H1 (cell line): ENCODE measurements at regions not wholly inside any gene's neighbourhood (a gene's known extent, or its start where the extent isn't known, plus 50 kb on each side); places are given as distances from the start of the nearest gene placed in this dataset.

Experiments used
- CTCF ChIA-PET: fragments of 300-600 bp; sonication (Branson Sonifier 250); formaldehyde crosslinking; loops from one replicate; lab custom pipeline; 2021; ENCODE audit not compliant: partially characterized antibody; lab: Charles Lee
- POLR2A ChIA-PET: fragments of 300-600 bp; sonication (Branson Sonifier 250); formaldehyde crosslinking; loops from one replicate; lab custom pipeline; 2021; ENCODE audit warnings: inconsistent platforms; ENCODE audit not compliant: partially characterized antibody; lab: Charles Lee
- DNase-seq, 2 experiments: peaks; one replicate each; pipeline versions ENCODE4 v3.0.0 to v3.0.0-alpha.2; 2010 to 2022; ENCODE audit warnings: low spot score in 2 of 2, low read depth in 1 of 2, mixed read lengths in 1 of 2
- FAIRE-seq: peaks from 2 replicates; lab custom pipeline; 2011; peaks lifted over from hg19 to GRCh38; lab: Jason Lieb, UNC
- H2AFZ ChIP-seq: 2 replicates; pipeline ENCODE4 v1.8.1; 2012; ENCODE audit warnings: low read length, inconsistent platforms
- H2AK5ac ChIP-seq: 2 replicates; pipeline ENCODE4 v1.6.1; 2013; ENCODE audit warnings: low read depth, low read length
- H2BK120ac ChIP-seq: replicated peaks from 2 replicates; pipeline ENCODE3; 2013; ENCODE audit warnings: low read depth, low read length, inconsistent platforms
- H2BK12ac ChIP-seq: 2 replicates; pipeline ENCODE4 v1.6.1; 2013; ENCODE audit warnings: low read depth, low read length
- H2BK15ac ChIP-seq: 2 replicates; pipeline ENCODE4 v1.6.1; 2013; ENCODE audit warnings: low read length
- H2BK20ac ChIP-seq: 2 replicates; pipeline ENCODE4 v1.6.1; 2013; ENCODE audit warnings: low read length
- H2BK5ac ChIP-seq: 2 replicates; pipeline ENCODE4 v1.6.1; 2013; ENCODE audit warnings: low read depth, low read length
- H3K14ac ChIP-seq: 2 replicates; pipeline ENCODE4 v1.6.1; 2013; ENCODE audit warnings: inconsistent platforms; ENCODE audit not compliant: insufficient read length
- H3K18ac ChIP-seq: 2 replicates; pipeline ENCODE4 v1.6.1; 2013; ENCODE audit warnings: low read length; ENCODE audit errors: extremely low read depth
- H3K23ac ChIP-seq: 2 replicates; pipeline ENCODE4 v1.6.1; 2013; ENCODE audit warnings: inconsistent platforms; ENCODE audit not compliant: insufficient read length
- H3K23me2 ChIP-seq: 2 replicates; pipeline ENCODE4 v1.6.1; 2013; ENCODE audit warnings: low read depth, low read length
- H3K27ac ChIP-seq: 2 replicates; pipeline ENCODE4 v1.6.1; 2011; ENCODE audit warnings: low read depth, low read length, inconsistent platforms
- H3K27me3 ChIP-seq, 4 experiments: replicated peaks in 1 of 4; 1 replicate in 1 of 4; 2 replicates in 3 of 4; pipeline versions ENCODE4 v1.6.1 to v1.8.1; 2011 to 2013; ENCODE audit warnings: low read length in 3 of 4, mild to moderate bottlenecking in 3 of 4, inconsistent platforms in 2 of 4, mixed read lengths in 2 of 4, moderate library complexity in 1 of 4; ENCODE audit not compliant: control insufficient read depth in 3 of 4, insufficient read depth in 3 of 4; ENCODE audit errors: extremely low read depth in 1 of 4
- H3K36me3 ChIP-seq, 4 experiments: 2 replicates each; pipeline versions ENCODE4 v1.6.1 to v1.8.1; 2011 to 2013; ENCODE audit warnings: mild to moderate bottlenecking in 4 of 4, low read length in 3 of 4, moderate library complexity in 2 of 4, control low read depth in 1 of 4, inconsistent platforms in 1 of 4; ENCODE audit not compliant: insufficient read depth in 4 of 4, control insufficient read depth in 2 of 4
- H3K4ac ChIP-seq: replicated peaks from 2 replicates; pipeline ENCODE3; 2013; ENCODE audit warnings: low read length, low read depth, mixed read lengths, inconsistent platforms; ENCODE audit not compliant: insufficient read length
- H3K4me1 ChIP-seq, 4 experiments: replicated peaks in 1 of 4; 1 replicate in 1 of 4; 2 replicates in 3 of 4; pipeline versions ENCODE4 v1.6.1 to v1.8.1; 2011 to 2013; ENCODE audit warnings: low read length in 3 of 4, inconsistent platforms in 2 of 4, mixed read lengths in 1 of 4; ENCODE audit not compliant: insufficient read depth in 4 of 4, control insufficient read depth in 3 of 4
- H3K4me2 ChIP-seq, 2 experiments: 2 replicates each; pipeline versions ENCODE4 v1.6.1 to v1.8.1; 2011 to 2013; ENCODE audit warnings: low read depth in 2 of 2, low read length in 2 of 2, control low read depth in 1 of 2, inconsistent platforms in 1 of 2, mild to moderate bottlenecking in 1 of 2; ENCODE audit not compliant: insufficient read depth in 1 of 2
- H3K4me3 ChIP-seq, 4 experiments: fragments of 200-600, 300-600 bp in 1 of 4; sonication (generic), shearing (Covaris generic), sonication (Bioruptor Twin) in 1 of 4; 2 replicates each; pipeline versions ENCODE4 v1.5.1 to v1.8.1; 2011 to 2016; ENCODE audit warnings: low read length in 4 of 4, low read depth in 3 of 4, control low read depth in 2 of 4, inconsistent platforms in 2 of 4, mild to moderate bottlenecking in 2 of 4, mixed read lengths in 1 of 4, moderate library complexity in 1 of 4; ENCODE audit not compliant: insufficient read depth in 2 of 4; ENCODE audit errors: extremely low read depth in 1 of 4
- H3K56ac ChIP-seq: replicated peaks from 2 replicates; pipeline ENCODE3; 2013; ENCODE audit warnings: low read depth, mild to moderate bottlenecking, mixed read lengths, low read length, inconsistent platforms; ENCODE audit not compliant: insufficient read length
- H3K79me1 ChIP-seq: 2 replicates; pipeline ENCODE4 v1.6.1; 2013; ENCODE audit warnings: low read depth, low read length, control low read depth
- H3K79me2 ChIP-seq, 2 experiments: 2 replicates each; pipeline versions ENCODE4 v1.6.1 to v1.8.1; 2012 to 2013; ENCODE audit warnings: low read length in 2 of 2, mild to moderate bottlenecking in 2 of 2, inconsistent platforms in 1 of 2; ENCODE audit not compliant: insufficient read depth in 2 of 2, control insufficient read depth in 1 of 2
- H3K9ac ChIP-seq, 4 experiments: replicated peaks in 1 of 4; 1 replicate in 1 of 4; 2 replicates in 3 of 4; pipeline versions ENCODE4 v1.6.1 to v1.8.1; 2011 to 2013; ENCODE audit warnings: low read depth in 3 of 4, low read length in 3 of 4, control low read depth in 2 of 4, mild to moderate bottlenecking in 2 of 4, moderate library complexity in 2 of 4, inconsistent platforms in 1 of 4; ENCODE audit errors: extremely low read depth in 1 of 4
- H3K9me3 ChIP-seq, 2 experiments: 2 replicates each; pipeline versions ENCODE4 v1.6.1 to v1.8.1; 2012 to 2013; ENCODE audit warnings: mild to moderate bottlenecking in 2 of 2, moderate library complexity in 2 of 2, control low read depth in 1 of 2, inconsistent platforms in 1 of 2, low read depth in 1 of 2, low read length in 1 of 2, mixed read lengths in 1 of 2; ENCODE audit not compliant: insufficient read depth in 2 of 2
- H4K20me1 ChIP-seq, 2 experiments: replicated peaks in 1 of 2; 2 replicates each; pipeline versions ENCODE3 to v1.8.1; 2011 to 2013; ENCODE audit warnings: inconsistent platforms in 2 of 2, low read length in 2 of 2, mild to moderate bottlenecking in 1 of 2; ENCODE audit not compliant: insufficient read depth in 2 of 2, control insufficient read depth in 1 of 2
- H4K5ac ChIP-seq: 2 replicates; pipeline ENCODE4 v1.6.1; 2013; ENCODE audit warnings: low read length, low read depth, mixed read lengths, inconsistent platforms; ENCODE audit not compliant: insufficient read length
- H4K8ac ChIP-seq: 2 replicates; pipeline ENCODE4 v1.8.0; 2013; ENCODE audit warnings: mild to moderate bottlenecking, moderate library complexity, low read length, inconsistent platforms; ENCODE audit not compliant: insufficient read depth; ENCODE audit errors: extremely low read depth
- H4K91ac ChIP-seq: replicated peaks from 2 replicates; pipeline ENCODE3; 2013; ENCODE audit warnings: low read length, mixed read lengths, inconsistent platforms; ENCODE audit not compliant: insufficient read length
- ASH2L ChIP-seq: fragments of 200-600, 300-600 bp; sonication (generic); IDR thresholded peaks from one replicate; pipeline ENCODE4 v1.7.1; 2017; ENCODE audit warnings: low read length
- BACH1 ChIP-seq: IDR thresholded peaks from 2 replicates; pipeline ENCODE4 v1.6.1; 2012; ENCODE audit warnings: low read length, improper control_type of control experiment
- BCL11A ChIP-seq, 2 experiments: IDR thresholded peaks; one replicate each; pipeline ENCODE4 v1.6.1; 2011; ENCODE audit warnings: low read depth in 2 of 2, low read length in 2 of 2, mild to moderate bottlenecking in 2 of 2
- BRCA1 ChIP-seq: IDR thresholded peaks from 2 replicates; pipeline ENCODE4 v1.6.1; 2012; ENCODE audit warnings: low read depth, low read length, improper control_type of control experiment
- MAFK ChIP-seq: IDR thresholded peaks from 2 replicates; pipeline ENCODE4 v1.6.1; 2012; ENCODE audit warnings: low read depth, mild to moderate bottlenecking, improper control_type of control experiment, low read length
- WGBS, 2 experiments: shearing (Covaris generic) in 1 of 2; methylation state at CpG; one replicate each; pipeline versions ENCODE4 v1.1.6 to v1.1.7; 2013 to 2015; ENCODE audit warnings: low lambda C conversion rate in 2 of 2, mixed read lengths in 2 of 2, inconsistent platforms in 1 of 2, low coverage in 1 of 2, missing lambda C conversion rate in 1 of 2; ENCODE audit not compliant: insufficient replicate concordance in 2 of 2, insufficient coverage in 1 of 2, insufficient read length in 1 of 2; ENCODE audit errors: extremely low coverage in 1 of 2, missing lambda C conversion rate in 1 of 2; 5-methylcytosine and 5-hydroxymethylcytosine counted together
- TF ChIP-seq, protein P1 (sequence below): IDR thresholded peaks from 2 replicates; pipeline ENCODE4 v1.6.1; 2012; ENCODE audit warnings: inconsistent platforms
- TF ChIP-seq, protein P2 (sequence below): IDR thresholded peaks from 2 replicates; pipeline ENCODE4 v1.6.1; 2011; ENCODE audit warnings: low read length, improper control_type of control experiment

DNA sequence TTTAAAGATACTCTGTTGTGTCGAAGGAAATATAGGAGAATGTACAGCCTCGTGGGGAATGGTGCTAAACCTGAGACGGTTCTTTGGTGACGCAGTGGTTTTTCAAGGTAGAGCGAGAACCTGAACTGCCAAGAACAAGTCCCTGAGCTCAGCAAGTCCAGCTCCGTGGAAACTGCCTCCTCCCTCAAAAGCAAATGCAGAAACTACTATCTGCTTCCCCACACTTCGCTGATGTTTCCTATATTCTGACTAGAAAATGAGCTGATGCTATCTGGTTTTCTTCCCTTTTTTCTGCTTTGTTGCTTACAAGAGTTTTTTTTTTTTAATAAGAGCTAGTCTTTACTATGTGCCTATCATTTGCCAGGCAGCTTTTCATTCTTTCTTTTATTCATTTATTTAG is 85.3 kb upstream of the LY86 start:
- Histone ChIP-seq H3K56ac (no peak overlapping the region), H2AK5ac (no peak overlapping the region), H2AFZ (no peak overlapping the region), H3K14ac (no peak overlapping the region), H3K18ac (no peak overlapping the region), H2BK12ac (no peak overlapping the region), H3K23me2 (no peaks in the 10 kb centered on the region), H3K4me1 (no peaks in the 10 kb centered on the region), H4K5ac (no peak overlapping the region), H3K36me3 (no peaks in the 10 kb centered on the region), H3K4me2 (no peak overlapping the region), H2BK15ac (no peak overlapping the region), H2BK120ac (no peak overlapping the region), H4K8ac (no peak overlapping the region), H4K20me1 (no peaks in the 10 kb centered on the region), H2BK5ac (no peak overlapping the region), H2BK20ac (no peak overlapping the region), H3K9ac (no peak overlapping the region), H3K79me2 (no peaks in the 10 kb centered on the region), H4K91ac (no peak overlapping the region), H3K23ac (no peak overlapping the region), H3K27me3 (no peaks in the 10 kb centered on the region), H3K4ac (no peak overlapping the region), H3K4me3 (no peak overlapping the region), H3K27ac (no peak overlapping the region), H3K9me3 (no peaks in the 10 kb centered on the region), H3K79me1 (no peaks in the 10 kb centered on the region)
- CTCF ChIA-PET, result interaction anchor here (0.6 kb wide), 1 partner anchor 851 kb away, joined by 3 read pairs; no protein-coding TSS in a partner anchor
- TF ChIP-seq BRCA1 (no peak), ASH2L (no peak), BCL11A (IDR thresholded peaks at IDR 0.05; ENCODE audit: low read depth in 2 of 2, low read length in 2 of 2) (no peak), MAFK (no peak), BACH1 (no peak)
- TF ChIP-seq, protein P1, sequence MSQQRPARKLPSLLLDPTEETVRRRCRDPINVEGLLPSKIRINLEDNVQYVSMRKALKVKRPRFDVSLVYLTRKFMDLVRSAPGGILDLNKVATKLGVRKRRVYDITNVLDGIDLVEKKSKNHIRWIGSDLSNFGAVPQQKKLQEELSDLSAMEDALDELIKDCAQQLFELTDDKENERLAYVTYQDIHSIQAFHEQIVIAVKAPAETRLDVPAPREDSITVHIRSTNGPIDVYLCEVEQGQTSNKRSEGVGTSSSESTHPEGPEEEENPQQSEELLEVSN, result no peak
- TF ChIP-seq, protein P2, sequence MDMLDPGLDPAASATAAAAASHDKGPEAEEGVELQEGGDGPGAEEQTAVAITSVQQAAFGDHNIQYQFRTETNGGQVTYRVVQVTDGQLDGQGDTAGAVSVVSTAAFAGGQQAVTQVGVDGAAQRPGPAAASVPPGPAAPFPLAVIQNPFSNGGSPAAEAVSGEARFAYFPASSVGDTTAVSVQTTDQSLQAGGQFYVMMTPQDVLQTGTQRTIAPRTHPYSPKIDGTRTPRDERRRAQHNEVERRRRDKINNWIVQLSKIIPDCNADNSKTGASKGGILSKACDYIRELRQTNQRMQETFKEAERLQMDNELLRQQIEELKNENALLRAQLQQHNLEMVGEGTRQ, result no peak
- POLR2A ChIA-PET, result no interaction called here
- FAIRE-seq, result no peak
- WGBS, 2 experiments, result 89% methylated on average over 7 of the region's 7 CpGs; no CpG with 5 or more reads in 1 of the 2 experiments
- DNase-seq, result no peak
